IMR-90 (cell line): ENCODE measurements at regions not wholly inside any gene's neighbourhood (a gene's known extent, or its start where the extent isn't known, plus 50 kb on each side); places are given as distances from the start of the nearest gene placed in this dataset.

Source experiments
- ATAC-seq: fragments of 200-7000 bp; cut with Tn5 transposase; 2 replicates; pipeline ENCODE4 v1.9.1; 2020; ENCODE audit warnings: low read depth, mild to moderate bottlenecking, moderate library complexity
- BruUV-seq: library from RNA; stranded (reverse); fragments of 400-500 nt; replicated peaks from 2 replicates; lab custom pipeline; 2021; lab: Mats Ljungman, UMichigan
- CTCF ChIA-PET: fragments of 300-600 bp; formaldehyde crosslinking; extraction: SDS; loops from one replicate; lab custom pipeline; 2021; ENCODE audit warnings: antibody characterized with exemption; lab: Yijun Ruan, JAX
- POLR2A ChIA-PET: fragments of 300-600 bp; sonication (Branson Sonifier 250); formaldehyde crosslinking; loops from one replicate; lab custom pipeline; 2022; ENCODE audit warnings: antibody characterized with exemption; ENCODE audit not compliant: unreplicated experiment; lab: Charles Lee
- DNase-seq: peaks from one replicate; pipeline ENCODE4 v3.0.0; 2013
- H2AFZ ChIP-seq: replicated peaks from 2 replicates; pipeline ENCODE3; 2013; ENCODE audit warnings: low read length, mild to moderate bottlenecking; ENCODE audit not compliant: poor library complexity
- H2AK5ac ChIP-seq: 2 replicates; pipeline ENCODE4 v1.6.1; 2013; ENCODE audit warnings: low read depth, low read length, inconsistent platforms
- H2AK9ac ChIP-seq: replicated peaks from 2 replicates; pipeline ENCODE3; 2013; ENCODE audit warnings: mild to moderate bottlenecking, low read depth, low read length, moderate library complexity; ENCODE audit not compliant: poor library complexity
- H2BK120ac ChIP-seq: 2 replicates; pipeline ENCODE4 v1.6.1; 2013; ENCODE audit warnings: low read depth, low read length, inconsistent platforms
- H2BK15ac ChIP-seq: 3 replicates; pipeline ENCODE4 v1.6.1; 2013; ENCODE audit warnings: low read depth, low read length, inconsistent platforms
- H2BK20ac ChIP-seq: 2 replicates; pipeline ENCODE4 v1.6.1; 2013; ENCODE audit warnings: low read depth, mild to moderate bottlenecking, inconsistent platforms, low read length, moderate library complexity
- H2BK5ac ChIP-seq: 2 replicates; pipeline ENCODE4 v1.6.1; 2013; ENCODE audit warnings: mild to moderate bottlenecking, low read depth, low read length, inconsistent platforms; ENCODE audit not compliant: poor library complexity, severe bottlenecking
- H3K14ac ChIP-seq: replicated peaks from 2 replicates; pipeline ENCODE4 v1.6.1; 2013; ENCODE audit warnings: low read depth, low read length, inconsistent platforms
- H3K18ac ChIP-seq: 2 replicates; pipeline ENCODE4 v1.6.1; 2013; ENCODE audit warnings: low read depth, low read length, control low read depth
- H3K23ac ChIP-seq: 2 replicates; pipeline ENCODE4 v1.6.1; 2013; ENCODE audit warnings: low read depth, low read length, inconsistent platforms
- H3K27ac ChIP-seq: 2 replicates; pipeline ENCODE4 v1.5.1; 2013; ENCODE audit warnings: mild to moderate bottlenecking, control low read depth, low read length; ENCODE audit not compliant: insufficient read depth
- H3K27me3 ChIP-seq: 2 replicates; pipeline ENCODE4 v1.6.1; 2013; ENCODE audit warnings: low read length; ENCODE audit not compliant: control insufficient read depth, insufficient read depth
- H3K36me3 ChIP-seq: 2 replicates; pipeline ENCODE4 v1.6.1; 2013; ENCODE audit warnings: low read length, mixed read lengths; ENCODE audit not compliant: control insufficient read depth, insufficient read depth
- H3K4ac ChIP-seq: 2 replicates; pipeline ENCODE4 v1.6.1; 2013; ENCODE audit warnings: low read depth, low read length, inconsistent platforms
- H3K4me1 ChIP-seq: 2 replicates; pipeline ENCODE4 v1.6.1; 2013; ENCODE audit warnings: low read length, mixed read lengths; ENCODE audit not compliant: control insufficient read depth, insufficient read depth
- H3K4me2 ChIP-seq: 2 replicates; pipeline ENCODE4 v1.6.1; 2013; ENCODE audit warnings: low read depth, mild to moderate bottlenecking, control low read depth, low read length, moderate library complexity
- H3K4me3 ChIP-seq: 2 replicates; pipeline ENCODE4 v1.5.1; 2013; ENCODE audit warnings: low read depth, mild to moderate bottlenecking, control low read depth, low read length, moderate library complexity; ENCODE audit not compliant: insufficient read depth
- H3K56ac ChIP-seq: 2 replicates; pipeline ENCODE4 v1.6.1; 2013; ENCODE audit warnings: low read length, inconsistent platforms; ENCODE audit not compliant: insufficient read depth; ENCODE audit errors: extremely low read depth
- H3K79me1 ChIP-seq, 2 experiments: 2 replicates each; pipeline ENCODE4 v1.6.1; 2013; ENCODE audit warnings: low read length in 2 of 2, inconsistent platforms in 1 of 2, low read depth in 1 of 2
- H3K9ac ChIP-seq: 2 replicates; pipeline ENCODE4 v1.6.1; 2013; ENCODE audit warnings: low read depth, low read length, control low read depth
- H3K9me1 ChIP-seq: 2 replicates; pipeline ENCODE4 v1.6.1; 2013; ENCODE audit warnings: low read length, inconsistent platforms; ENCODE audit not compliant: insufficient read depth
- H3K9me3 ChIP-seq: 2 replicates; pipeline ENCODE4 v1.6.1; 2013; ENCODE audit warnings: low read length; ENCODE audit not compliant: control insufficient read depth, insufficient read depth
- H4K20me1 ChIP-seq: 2 replicates; pipeline ENCODE4 v1.6.1; 2013; ENCODE audit warnings: low read length, inconsistent platforms; ENCODE audit not compliant: insufficient read depth
- H4K5ac ChIP-seq: 2 replicates; pipeline ENCODE4 v1.6.1; 2013; ENCODE audit warnings: mild to moderate bottlenecking, low read depth, low read length, control low read depth
- H4K8ac ChIP-seq, 2 experiments: 2 replicates each; pipeline ENCODE4 v1.6.1; 2013; ENCODE audit warnings: low read depth in 2 of 2, low read length in 2 of 2, control low read depth in 1 of 2, inconsistent platforms in 1 of 2
- H4K91ac ChIP-seq: 2 replicates; pipeline ENCODE4 v1.6.1; 2013; ENCODE audit warnings: low read depth, low read length, inconsistent platforms; ENCODE audit not compliant: insufficient read depth
- CHD1 ChIP-seq: IDR thresholded peaks from 2 replicates; pipeline ENCODE4 v1.6.1; 2012; ENCODE audit warnings: low read depth, low read length, improper control_type of control experiment
- FOS ChIP-seq: fragments of 150-350 bp; IDR thresholded peaks from 2 replicates; pipeline ENCODE4 v1.6.1; 2016; ENCODE audit warnings: low read depth, low read length
- MAFK ChIP-seq: IDR thresholded peaks from 2 replicates; pipeline ENCODE4 v1.6.1; 2012; ENCODE audit warnings: low read depth, low read length, improper control_type of control experiment
- MAZ ChIP-seq: IDR thresholded peaks from 2 replicates; pipeline ENCODE4 v1.6.1; 2012; ENCODE audit warnings: low read depth, mild to moderate bottlenecking, low read length, improper control_type of control experiment, moderate library complexity, borderline replicate concordance
- MXI1 ChIP-seq: IDR thresholded peaks from 2 replicates; pipeline ENCODE4 v1.6.1; 2012; ENCODE audit warnings: low read depth, mild to moderate bottlenecking, low read length, moderate library complexity, borderline replicate concordance
- POLR2A ChIP-seq: IDR thresholded peaks from 2 replicates; pipeline ENCODE4 v1.6.1; 2012; ENCODE audit warnings: mild to moderate bottlenecking, low read depth, low read length
- RAD21 ChIP-seq: IDR thresholded peaks from 2 replicates; pipeline ENCODE4 v1.6.1; 2012; ENCODE audit warnings: low read length, improper control_type of control experiment
- SMC3 ChIP-seq: fragments of 150-350 bp; IDR thresholded peaks from 2 replicates; pipeline ENCODE4 v1.6.1; 2016; ENCODE audit warnings: low read depth, mild to moderate bottlenecking, antibody characterized with exemption, low read length, moderate library complexity
- whole genome bisulfite sequencing, 2 experiments: methylation state at CpG; one replicate each; pipeline versions ENCODE4 v1.1.5 to v1.1.7; 2013; ENCODE audit warnings: missing lambda C conversion rate in 2 of 2; ENCODE audit not compliant: insufficient read length in 1 of 2; ENCODE audit errors: extremely low coverage in 2 of 2; 5-methylcytosine and 5-hydroxymethylcytosine counted together
- dilution Hi-C: fragments of 300-500 bp; cut with HindIII; formaldehyde crosslinking; loops from one replicate; pipeline ENCODE4 v1.14.3; 2018; ENCODE audit warnings: low sequenced_read_pairs; ENCODE audit not compliant: unreplicated experiment
- in situ Hi-C: fragments of 300-500 bp; cut with MboI; formaldehyde crosslinking; loops from 3 replicates; pipeline ENCODE4 v1.14.3; 2019; ENCODE audit warnings: low sequenced_read_pairs, inconsistent platforms, mixed read lengths
- intact Hi-C: fragments of 100-400 bp; cut with micrococcal nuclease; formaldehyde crosslinking; loops from 2 replicates; pipeline ENCODE4 v1.10.0; 2022

GRCh38 chr17:77845541-77846225 is 112.8 kb upstream of the TNRC6C start:
- H4K20me1 ChIP-seq, result no peaks in the 10 kb centered on the region
- BruUV-seq, result no TSS peak
- H3K9me3 ChIP-seq, result no peaks in the 10 kb centered on the region
- dilution Hi-C loops, result no loop called here
- no peak overlapping the region for H3K4ac ChIP-seq
- H4K91ac ChIP-seq, result no peak overlapping the region
- no peaks in the 10 kb centered on the region for H3K36me3 ChIP-seq
- ChIA-PET POLR2A (no interaction called here), CTCF (interaction anchor here (0.5 kb wide), 1 partner anchor 175 kb away, joined by 5 read pairs; no protein-coding TSS in a partner anchor)
- no peak overlapping the region for H2BK120ac ChIP-seq
- no peak overlapping the region for H3K18ac ChIP-seq
- H2BK5ac ChIP-seq, result no peak overlapping the region
- DNase-seq, result no peak
- H3K14ac ChIP-seq, result no peak overlapping the region
- H4K8ac ChIP-seq, result no peak overlapping the region
- H4K5ac ChIP-seq, result no peak overlapping the region
- ATAC-seq, result no peak
- no peaks in the 10 kb centered on the region for H3K79me1 ChIP-seq
- peaks cover 10% of the 10 kb centered on the region for H3K27me3 ChIP-seq
- TF ChIP-seq MXI1, result no peak
- no peak for TF ChIP-seq MAFK
- TF ChIP-seq SMC3, result no peak
- TF ChIP-seq MAZ, result no peak
- TF ChIP-seq POLR2A, result no peak
- no peak for TF ChIP-seq FOS
- TF ChIP-seq RAD21, result no peak
- TF ChIP-seq CHD1, result no peak
- H2BK15ac ChIP-seq, result no peak overlapping the region
- no peak overlapping the region for H3K4me3 ChIP-seq
- H3K9ac ChIP-seq, result no peak overlapping the region
- H3K23ac ChIP-seq, result no peak overlapping the region
- H2AK5ac ChIP-seq, result no peak overlapping the region
- no peaks in the 10 kb centered on the region for H3K9me1 ChIP-seq
- no peak overlapping the region for H2BK20ac ChIP-seq
- H3K4me1 ChIP-seq, result peaks cover 7% of the 10 kb centered on the region
- in situ Hi-C loops, result no loop called here
- no peak overlapping the region for H3K4me2 ChIP-seq
- no peak overlapping the region for H2AK9ac ChIP-seq
- H3K56ac ChIP-seq, result no peak overlapping the region
- intact Hi-C loops, result no loop called here
- 51% methylated on average over 11 of the region's 19 CpGs; no CpG with 5 or more reads in 1 of the 2 experiments for WGBS, 2 experiments
- no peak overlapping the region for H2AFZ ChIP-seq
- H3K27ac ChIP-seq, result no peak overlapping the region
